NCI-H2171 (cell line): ENCODE measurements at regions not wholly inside any gene's neighbourhood (a gene's known extent, or its start where the extent isn't known, plus 50 kb on each side); places are given as distances from the start of the nearest gene placed in this dataset.
"Not testable (repeated sequence)": the region's sequence is repeated elsewhere in the genome, so short reads cannot be mapped to it uniquely, and the experiment has no call there.

Experiments used
- DNase-seq: peaks from one replicate; lab custom pipeline; 2025; lab: John Stamatoyannopoulos, UW

DNA sequence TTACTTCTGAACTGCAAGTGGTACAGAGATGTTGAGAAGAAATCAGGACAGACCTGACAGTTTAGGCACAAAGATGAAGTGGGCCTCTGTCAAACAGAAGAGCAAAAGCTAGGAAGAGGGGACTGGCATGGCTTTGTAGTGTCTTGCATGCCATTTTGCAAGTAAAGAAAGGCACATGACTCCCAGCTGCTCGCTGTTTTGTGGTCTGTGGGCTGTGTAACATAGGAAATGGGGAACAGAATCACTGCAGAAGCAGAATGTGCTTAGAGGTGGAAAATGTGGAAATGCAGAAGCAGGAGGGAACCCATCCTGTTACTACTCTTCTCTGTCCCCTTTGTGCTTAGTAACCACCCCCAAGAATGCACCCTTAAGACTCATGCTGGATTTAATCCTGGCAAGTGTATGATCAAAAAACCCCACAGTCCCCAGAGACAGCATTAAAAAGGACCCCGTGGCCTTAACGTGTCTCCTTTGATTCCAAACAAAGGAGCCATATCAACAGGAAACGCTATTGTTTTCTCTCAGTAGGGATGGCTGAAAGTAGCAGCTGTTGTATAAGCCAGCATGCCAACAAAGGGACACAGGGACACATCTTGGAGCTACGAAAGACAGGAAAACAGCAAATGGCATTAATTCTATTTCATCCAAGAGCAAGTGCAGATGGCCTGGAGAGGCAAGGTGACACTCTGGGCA is 177.6 kb upstream of the GLRA2 start:
- no peak for DNase-seq

DNA sequence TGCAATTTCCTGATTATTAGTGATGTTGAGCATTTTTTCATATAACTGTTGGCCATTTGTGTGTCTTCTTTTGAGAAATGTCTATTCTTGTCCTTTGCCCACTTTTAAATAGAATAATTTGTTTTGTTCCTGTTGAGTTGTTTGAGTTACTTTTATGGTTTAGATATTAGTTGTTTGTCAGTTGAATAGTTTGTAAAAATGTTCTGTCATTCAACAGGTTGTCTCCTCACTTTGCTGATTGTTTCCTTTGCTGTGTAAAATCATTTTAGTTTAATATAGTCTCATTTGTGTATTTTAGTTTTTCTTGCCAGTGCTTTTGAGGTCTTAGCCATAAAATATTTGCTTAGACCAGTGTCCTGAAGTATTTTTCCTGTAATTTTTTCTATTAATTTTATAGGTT is 181.8 kb upstream of the GLRA2 start:
- DNase-seq: no peak

DNA sequence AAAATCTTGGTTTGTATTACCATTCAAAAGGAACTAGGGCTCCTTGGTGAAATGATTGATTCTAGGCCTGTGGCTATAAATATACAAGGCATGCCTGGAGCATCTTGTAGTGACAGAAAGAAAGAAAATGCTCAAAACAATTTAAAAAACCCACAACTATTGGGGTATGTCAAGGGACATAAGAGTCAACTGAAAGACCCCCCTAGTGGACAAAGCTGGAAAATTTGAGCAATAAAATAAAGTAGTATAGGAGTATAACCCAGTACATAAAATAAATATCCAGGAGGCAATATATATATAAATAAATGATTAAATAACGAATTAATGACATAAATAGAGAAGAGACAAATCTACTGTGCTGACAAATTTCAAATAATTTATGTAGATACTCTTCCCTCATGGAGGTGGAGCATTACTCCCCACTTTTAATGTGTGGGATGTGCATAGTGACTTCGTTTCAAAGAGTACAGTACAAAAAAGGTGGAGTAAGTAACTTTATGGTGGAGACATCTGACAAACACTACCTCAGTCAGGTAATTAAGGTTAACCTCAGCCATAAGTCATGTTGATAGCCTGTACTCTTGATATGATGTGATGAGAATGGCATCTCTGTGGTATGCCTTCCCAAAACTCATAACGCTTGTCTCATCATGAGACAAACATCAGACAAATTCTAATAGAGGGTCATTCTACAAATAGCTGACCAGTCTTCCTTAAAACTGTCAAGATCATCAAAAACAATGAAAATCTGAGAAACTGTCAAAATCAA is 185.0 kb upstream of the GLRA2 start:
- no peak for DNase-seq

DNA sequence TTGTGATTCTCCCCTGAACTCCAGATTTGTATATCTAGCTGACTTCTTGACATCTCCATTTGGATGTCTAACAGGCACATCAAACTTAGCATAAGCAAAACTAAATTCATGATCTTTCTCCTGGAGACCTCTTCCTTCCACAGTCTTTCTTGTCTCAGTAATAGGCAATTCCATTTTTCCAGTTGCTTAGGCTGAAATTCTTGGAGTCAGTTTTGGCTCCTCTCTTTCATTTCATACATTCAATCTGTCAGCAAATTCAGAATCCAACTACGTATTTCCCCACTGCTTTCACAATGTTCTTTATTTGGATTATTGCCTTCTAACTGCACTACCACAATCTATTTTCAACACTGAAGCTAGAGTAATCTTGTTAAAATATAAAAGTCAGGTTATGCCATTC is 219.9 kb upstream of the GLRA2 start:
- no peak for DNase-seq

DNA sequence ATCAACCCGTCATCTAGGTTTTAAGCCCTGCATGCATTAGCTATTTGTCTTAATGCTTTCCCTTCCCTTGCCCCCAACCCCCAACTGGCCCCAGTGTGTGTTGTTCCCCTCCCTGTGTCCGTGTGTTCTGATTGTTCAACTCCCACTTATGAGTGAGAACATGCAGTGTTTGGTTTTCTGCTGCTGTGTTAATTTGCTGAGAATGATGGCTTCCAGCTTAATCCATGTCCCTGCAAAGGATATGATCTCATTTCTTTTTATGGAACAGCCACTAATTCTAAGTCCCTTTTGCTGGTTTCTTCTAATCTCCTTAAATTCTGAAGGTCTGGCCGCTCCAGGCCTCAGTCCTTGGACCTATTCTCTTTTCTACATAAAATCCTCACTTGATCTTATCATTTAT is 220.4 kb upstream of the GLRA2 start:
- not testable (repeated sequence) for DNase-seq

DNA sequence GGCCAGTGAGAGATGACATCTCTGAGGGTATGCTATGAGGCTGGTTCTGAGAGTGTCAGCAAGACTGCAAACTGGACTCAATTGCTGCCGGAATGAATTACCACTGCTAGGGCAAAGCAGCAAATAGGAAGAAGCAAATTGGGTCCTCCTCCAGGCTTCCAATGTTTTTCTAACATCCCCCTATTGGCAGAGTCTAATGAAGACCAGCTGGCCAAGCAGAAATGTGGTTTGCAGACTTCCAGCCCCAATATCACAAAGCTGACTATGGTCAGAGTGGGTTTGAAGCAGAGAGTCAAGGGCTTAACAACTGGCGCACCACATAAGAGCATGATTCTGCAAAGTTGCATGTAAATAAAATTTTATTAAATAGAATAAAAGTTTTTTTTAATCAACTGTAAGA is 225.4 kb upstream of the GLRA2 start:
- DNase-seq: no peak

DNA sequence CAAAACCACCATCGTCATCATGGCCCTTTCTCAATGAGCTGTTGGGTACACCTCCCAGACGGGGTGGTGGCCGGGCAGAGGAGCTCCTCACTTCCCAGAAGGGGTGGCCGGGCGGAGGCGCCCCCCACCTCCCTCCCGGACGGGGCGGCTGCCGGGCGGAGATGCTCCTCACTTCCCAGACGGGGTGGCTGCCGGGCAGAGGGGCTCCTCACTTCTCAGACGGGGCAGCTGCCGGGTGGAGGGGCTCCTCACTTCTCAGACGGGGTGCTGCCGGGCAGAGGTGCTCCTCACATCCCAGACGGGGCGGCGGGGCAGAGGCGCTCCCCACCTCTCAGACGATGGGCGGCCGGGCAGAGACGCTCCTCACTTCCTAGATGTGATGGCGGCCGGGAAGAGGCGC is 226.8 kb upstream of the GLRA2 start:
- not testable (repeated sequence) for DNase-seq

DNA sequence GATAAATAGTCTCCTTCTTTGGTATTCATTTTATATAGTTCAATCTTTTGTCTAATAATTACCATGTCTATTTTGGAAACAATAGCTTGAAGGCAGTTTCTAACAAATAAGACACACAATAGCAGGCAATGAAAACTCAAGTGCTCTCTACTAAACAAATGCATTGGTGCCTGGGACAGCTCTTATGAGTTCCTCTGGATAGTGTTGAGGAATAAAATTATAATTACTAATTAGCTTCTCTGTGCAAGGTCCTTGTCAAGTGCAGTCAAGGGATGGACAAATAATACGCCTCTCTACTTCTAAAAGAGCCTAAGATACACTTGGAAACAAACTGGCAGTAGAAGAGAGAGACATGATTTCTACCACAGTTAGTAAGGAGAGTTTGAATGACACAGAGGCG is 229.0 kb upstream of the GLRA2 start:
- no peak for DNase-seq

DNA sequence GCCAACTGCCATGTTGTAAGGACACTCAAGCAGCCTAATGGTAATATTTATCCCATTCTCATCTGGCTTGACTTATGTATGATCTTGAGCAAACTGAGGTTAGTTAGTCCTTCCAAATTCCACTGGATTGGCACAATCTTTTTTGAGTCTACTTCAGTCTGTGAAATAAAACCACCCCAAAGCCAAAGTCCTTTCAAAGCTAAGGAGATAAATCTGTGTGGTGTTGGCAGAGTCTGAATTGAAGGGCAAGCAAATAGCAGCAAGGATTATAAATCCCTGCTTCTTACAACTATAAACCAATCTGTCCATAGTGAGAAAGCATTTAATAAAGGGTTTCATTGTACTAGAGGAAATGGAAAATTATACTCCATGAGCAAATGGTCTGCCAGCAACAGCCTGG is 233.9 kb upstream of the GLRA2 start:
- no peak for DNase-seq

DNA sequence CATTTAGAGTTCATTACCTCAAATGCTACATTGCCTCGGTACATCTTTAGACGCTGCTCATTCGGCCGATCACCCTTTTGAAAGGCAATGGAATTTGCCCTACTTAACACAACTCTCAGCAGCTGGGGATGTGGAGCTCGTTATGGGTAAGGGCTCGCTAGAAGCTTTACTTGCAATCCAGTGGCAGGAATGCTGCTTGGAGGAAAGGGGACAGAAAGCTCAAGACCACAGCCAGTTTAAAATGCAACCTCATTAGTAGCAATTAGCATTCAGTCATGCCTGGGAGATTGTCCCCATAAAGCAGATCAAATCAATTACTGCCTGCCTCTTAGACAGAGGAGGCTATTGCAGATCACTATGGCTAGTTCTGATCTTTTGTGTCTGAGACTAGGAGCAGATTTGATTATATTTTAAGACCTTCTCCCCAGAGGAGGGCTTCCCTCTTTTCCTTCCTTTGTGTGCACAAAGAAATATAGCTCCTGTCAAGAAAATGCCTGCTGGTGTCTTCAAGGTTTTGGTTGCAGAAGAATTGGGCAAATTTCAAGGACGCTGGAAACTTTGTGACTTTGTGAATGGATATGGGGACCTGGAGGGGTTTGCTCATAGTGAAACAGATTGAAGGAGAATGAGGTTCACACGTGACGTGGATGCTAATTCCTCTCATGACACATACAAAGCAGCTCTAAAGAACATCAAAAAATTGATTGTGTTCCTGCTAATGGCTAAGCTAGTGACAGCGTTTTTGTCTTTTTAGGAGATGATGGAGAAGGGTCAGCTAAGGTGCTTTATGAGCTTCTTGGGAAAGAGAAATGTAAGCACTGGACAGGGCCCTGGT is 237.5 kb upstream of the GLRA2 start:
- DNase-seq: no peak

DNA sequence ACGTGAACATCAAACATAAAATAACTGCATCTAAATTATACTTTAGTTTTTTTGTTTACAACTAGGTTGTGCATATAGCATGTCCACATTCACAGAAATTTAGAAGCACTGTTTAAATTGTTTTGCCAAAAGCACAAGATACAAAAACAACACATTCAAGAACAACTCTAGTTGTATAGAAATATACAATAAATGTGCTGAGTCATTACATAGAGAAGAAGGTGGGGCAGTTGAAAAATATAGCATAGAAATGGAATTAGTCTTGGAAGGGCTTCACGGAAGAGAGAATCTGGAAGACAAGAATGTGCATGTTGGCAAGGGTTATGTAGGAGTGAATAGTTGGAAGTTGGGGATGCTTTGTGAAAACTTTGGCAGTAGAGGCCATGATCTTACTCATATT is 239.0 kb upstream of the GLRA2 start:
- DNase-seq: no peak

DNA sequence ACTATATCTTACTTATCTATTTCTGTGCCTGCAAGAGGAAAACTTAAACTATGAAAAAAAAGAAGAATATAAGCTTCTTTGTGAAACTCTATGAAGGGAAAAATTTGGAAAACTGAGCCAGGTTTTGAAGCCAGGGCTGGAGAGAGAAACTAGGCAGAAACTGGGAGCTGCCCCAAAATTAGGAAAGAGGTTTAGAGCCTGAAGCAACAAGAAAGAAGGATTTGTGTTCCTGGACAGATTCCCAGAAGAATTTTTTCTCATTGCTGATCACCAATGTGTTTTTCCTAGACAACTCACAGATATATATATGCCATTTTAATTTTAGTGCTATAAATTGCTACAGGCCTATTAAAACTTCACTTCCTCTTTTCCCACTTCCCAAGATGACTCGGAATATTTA is 245.0 kb upstream of the GEMIN8 start:
- no peak for DNase-seq

DNA sequence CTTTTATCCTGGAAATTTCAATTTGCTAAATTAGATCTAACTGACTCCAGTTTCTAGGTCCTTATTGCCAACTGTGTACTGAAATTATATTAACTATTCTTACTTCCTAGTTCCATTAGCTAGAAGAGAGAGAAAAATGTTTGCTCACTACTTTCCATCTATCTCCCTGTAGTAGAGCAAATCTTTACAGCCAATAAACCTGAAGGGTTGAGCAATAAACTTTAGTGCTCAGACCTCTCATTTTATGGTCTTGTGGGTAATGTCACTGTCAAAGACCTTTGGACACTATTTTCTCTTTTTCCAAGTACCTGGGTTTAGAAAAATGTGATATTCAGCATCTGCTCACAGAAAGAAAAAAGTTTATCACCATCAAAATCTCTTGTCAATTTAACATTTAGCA is 237.5 kb upstream of the GEMIN8 start:
- no peak for DNase-seq

DNA sequence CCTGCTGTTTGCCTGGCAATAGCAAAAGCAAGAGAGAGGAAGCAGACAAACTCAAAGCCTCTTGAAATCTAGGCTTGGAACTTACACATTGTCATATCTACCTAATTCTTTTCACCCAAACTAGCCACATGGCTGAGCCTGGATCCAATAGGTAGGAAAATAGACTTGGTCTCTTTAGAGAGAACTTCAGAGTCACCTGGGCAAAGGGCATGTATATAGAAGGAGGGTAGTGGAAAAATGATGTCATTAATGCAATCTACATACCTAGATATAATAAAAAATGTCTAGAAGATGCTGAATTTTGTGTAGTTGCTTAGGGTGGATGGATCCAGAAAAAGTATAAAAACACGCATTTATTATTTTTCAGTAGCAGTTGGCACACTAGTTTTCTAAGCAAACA is 237.0 kb upstream of the GEMIN8 start:
- DNase-seq: no peak

DNA sequence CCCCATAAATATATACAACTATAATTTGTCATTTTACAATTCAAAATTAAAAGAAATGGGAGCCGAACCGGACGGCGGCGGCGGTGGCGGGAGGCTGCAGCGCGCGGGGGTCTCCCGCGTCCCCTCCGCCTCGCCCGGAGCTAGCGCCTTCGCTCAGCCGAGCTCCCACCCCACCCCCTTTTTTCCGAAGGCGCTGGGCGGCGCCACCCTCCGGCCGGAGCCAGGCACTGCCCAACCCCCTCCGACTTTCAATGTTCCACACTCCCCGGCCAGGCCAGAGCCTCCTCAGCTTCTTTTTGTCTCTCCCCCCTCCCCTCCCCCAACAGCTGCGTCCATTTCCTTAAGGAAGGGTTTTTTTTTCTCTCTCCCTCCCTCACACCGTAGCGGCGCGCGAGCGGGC is 214.1 kb upstream of the GEMIN8 start:
- DNase-seq: no peak

DNA sequence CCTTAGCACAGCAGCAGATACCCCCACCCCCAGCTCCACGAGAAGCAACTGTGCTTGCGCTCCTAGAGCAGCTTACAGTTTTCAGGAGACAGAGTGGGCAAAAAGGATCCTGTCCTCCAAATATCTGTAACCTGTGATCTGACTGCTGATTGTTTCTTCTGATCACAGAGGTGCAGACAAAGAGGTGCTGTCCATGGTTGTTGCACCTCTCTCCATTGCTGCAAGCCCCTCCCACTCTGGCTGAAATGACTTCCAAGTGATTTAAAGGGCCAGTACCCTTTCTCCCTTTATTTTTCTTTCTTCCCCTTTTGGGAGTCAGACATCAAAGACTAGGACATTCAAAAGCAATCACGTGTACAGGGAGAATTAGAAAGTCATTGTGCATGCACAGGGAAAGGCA is 205.3 kb upstream of the GEMIN8 start:
- no peak for DNase-seq

DNA sequence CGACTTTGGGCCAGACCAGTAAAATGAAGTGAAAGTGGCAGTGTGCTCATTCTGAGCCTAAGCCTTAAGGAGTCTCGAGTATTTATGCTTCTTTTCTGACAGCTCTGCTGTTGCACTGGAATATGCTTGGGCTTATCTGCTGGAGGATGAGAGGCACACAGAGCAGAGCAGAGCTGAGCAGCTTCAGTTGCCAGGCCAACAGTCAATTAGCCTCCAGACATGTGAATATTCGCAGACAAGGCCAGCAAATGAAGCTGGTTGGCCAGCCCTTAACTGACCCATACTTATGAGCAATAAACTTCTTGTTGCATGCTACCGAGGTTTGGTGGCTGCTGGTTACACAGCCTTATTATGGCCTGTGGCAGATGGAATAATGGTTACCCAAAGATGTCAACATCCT is 203.0 kb upstream of the GEMIN8 start:
- no peak for DNase-seq

DNA sequence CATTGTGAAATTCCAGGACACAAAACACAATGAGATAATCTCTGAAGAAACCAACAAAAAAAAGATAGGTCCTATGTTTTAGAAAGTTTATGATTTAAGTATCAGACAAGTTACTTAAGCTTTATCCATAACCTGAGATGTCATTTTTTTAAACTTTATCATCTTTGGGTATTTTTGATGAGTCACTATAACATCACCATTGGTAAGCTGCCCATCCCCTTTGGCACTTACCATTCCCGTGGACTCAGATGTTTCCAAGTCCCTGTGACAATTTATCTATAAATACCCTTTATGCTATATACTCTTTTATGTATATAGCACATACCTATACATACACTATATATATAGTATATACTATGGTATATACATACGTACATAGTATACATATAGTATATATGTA is 198.9 kb upstream of the GEMIN8 start:
- no peak for DNase-seq

DNA sequence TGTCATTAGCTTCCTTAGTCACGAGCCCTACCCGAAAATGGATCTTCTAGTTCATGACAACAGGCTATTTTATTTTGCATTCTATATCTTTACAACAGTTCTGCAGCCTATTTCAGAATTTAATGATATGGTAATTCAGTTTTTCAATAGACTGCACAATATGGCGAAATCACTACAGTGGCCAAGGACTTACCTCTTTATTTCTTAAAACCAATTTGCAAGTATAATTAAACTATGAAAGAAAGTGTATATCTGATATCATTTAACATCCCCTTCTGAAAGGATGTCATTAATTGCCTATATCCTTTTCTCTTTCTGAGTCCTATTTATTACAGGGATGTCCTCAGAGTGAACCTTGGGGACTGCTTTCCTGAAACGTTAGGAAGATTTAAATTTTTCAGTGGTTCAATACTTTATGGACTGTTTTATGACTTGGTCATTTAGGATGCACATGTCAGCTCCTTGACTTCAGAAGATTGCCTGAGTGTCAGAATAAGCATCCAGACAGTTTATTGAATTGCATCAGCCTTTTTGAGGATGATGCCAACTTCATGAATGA is 190.8 kb upstream of the GEMIN8 start:
- DNase-seq: no peak

DNA sequence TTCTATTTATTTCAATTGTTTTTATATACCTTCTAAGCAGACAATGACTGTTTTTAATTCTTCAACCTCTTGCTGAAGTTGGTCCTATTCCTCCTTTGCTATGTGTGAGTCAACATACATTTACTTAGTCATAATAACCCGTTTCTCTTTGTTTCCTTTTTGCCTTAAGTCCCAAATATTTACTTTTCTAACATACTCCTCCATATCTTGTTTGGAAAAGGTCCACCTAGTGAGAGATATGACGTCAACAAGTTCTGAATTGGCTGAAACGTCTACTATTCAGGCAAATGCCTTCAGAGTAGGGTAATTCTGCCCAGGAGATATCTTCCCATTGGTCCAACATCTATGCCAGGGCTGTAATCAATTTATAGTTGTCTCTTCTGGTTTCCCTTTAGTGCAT is 179.3 kb upstream of the GEMIN8 start:
- DNase-seq: no peak

DNA sequence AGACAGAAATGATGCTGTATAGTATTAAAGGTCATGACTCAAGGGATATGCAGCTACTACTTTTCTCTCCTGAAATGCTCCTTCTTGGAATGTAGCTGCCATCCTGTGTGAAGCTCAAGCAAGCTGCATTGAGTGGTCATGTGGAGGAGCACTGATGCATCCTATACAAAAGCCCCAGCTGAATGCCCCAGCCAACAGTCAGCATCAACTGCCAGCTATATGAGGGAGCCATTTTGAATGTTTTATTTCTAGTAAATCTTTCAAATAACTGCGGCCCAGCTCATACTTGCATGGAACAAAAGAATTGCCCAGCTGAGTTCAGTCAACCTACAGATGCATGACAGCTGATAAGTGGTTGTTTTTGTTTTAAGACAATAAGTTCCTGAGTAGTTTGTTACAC is 165.0 kb upstream of the GEMIN8 start:
- no peak for DNase-seq

DNA sequence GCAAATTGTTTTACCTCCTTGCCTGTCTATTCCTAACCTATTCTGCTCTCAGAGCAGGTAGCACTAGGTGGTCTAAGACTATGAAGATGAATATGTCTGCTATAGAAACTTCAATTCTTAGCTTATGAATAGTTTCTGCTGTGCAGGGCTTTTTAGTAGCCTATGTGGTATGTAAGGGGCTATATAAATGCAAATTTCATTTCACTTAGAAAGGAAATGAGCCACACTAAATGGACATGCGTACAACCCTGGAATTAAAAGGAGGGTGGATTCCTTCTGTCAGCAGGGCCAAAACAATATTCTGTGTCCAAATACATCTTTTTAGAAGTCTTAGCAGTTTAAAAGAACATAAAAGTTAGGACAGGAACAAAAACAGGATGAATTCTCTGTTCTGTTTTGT is 163.9 kb upstream of the GEMIN8 start:
- DNase-seq: no peak

DNA sequence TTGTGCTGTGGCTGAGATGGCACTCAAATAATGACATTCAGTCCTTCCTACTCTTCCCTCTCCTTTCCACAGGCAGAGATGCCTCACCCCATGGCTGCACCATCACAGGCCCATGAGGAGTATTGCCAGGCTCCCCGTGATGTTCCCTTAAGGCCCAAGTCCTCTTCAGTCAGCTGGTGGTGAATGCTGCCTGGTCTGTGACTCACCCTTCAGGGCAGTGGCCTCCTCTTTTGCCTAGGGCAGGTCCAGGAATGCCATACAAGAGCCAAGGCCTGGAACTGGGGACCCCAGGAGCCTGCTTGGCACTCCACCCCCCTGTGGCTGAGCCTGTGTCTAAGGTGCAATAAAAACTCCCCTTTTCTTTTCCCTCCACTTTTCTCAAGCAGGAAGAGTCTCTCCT is 144.2 kb upstream of the GEMIN8 start:
- DNase-seq: no peak
